Right ventricle myocardium inferior (tissue), 1 donor: ENCODE measurements at regions not wholly inside any gene's neighbourhood (a gene's known extent, or its start where the extent isn't known, plus 50 kb on each side); places are given as distances from the start of the nearest gene placed in this dataset.
A peak's percentile ranks its signal among the peaks of the same experiment; 100 is the strongest.

Experiments used
- ATAC-seq: fragments of 200-7000 bp; cut with Tn5 transposase; one replicate; pipeline ENCODE4 v1.9.1; 2020; ENCODE audit warnings: mild to moderate bottlenecking, moderate library complexity
- DNase-seq: peaks from one replicate; pipeline ENCODE4 v3.0.0; 2021; ENCODE audit errors: missing footprints
- intact Hi-C: fragments of 100-400 bp; cut with DNase I; formaldehyde crosslinking; loops from one replicate; pipeline ENCODE4 v1.11.0; 2022
- donor health status: DM: no; HTN: yes; CAD: no; lungs with severe emphysema.

- DNase-seq (no peak), ATAC-seq (no peak)
- intact Hi-C loops: no loop called here
Observed at GRCh38 chr1:90452491-90452890, 264.6 kb downstream of the BARHL2 start.

DNA sequence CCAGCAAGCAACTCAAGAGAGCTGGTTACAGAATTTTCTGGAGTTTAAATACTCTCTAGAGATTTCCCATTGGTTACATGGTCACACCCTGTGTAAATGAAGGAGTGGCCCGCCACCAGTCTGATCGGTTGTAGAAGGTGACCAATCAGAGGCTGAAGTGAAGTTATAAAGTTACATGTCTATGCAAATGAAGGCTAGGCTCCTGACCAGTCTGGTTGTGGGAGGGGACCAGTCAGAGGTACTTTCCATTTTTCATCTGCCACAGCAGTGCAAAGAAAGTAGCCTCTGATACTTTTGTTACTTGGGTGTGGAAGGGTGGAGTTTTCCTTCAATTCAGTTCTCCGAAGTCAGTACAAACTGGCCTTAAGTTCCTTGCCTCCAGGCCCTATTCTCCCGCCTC is 273.7 kb downstream of the BARHL2 start:
- ATAC-seq (no peak), DNase-seq (peak; percentile 44)
- intact Hi-C loops: no loop called here

DNA sequence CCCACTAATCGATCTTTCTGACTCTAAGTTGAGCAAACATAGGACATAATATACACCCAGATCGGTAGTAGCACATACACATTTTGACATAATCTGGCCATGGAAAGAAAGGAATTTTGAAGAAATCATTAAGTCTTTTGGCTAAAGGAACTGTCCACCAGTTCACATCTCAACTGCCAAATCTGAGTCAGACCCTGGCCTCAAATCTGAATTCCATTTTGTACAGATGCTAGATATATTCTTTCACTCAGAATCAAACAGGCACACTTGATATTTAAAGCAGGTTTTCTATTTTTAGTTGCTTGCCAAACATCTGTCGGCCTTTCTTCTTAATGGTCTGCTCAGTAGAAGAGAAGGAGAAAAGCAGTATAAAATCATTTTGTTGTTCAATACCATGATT is 281.8 kb downstream of the BARHL2 start:
- intact Hi-C loops: no loop called here

DNA sequence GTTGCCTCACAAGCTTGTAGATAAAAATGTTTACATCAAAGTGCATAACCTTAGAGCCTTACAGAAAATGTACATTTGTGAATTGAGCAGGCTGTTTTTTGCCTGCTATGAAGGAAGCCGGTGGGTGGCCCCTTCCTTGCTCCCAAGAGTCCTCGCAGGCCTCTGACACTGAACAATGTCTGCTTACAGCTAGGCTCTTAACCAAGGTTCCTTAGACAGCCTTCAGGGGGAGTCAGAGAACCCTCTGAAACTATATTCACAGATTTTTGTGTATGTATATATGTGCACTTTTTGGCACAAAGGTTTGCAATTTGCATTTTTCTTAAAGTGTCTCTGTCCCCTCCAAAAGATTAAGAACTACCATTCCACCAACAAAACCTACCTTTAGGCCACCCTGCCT is 282.6 kb downstream of the BARHL2 start:
- DNase-seq (no peak), ATAC-seq (no peak)
- intact Hi-C loops: no loop called here

More for the DNA sequence above, 281.8 kb downstream of the BARHL2 start:
- ATAC-seq: no peak
- no peak for DNase-seq

GRCh38 chr1:90417126-90417525 is 300.0 kb downstream of the BARHL2 start:
- DNase-seq (no peak), ATAC-seq (no peak)
- intact Hi-C loops: no loop called here

GRCh38 chr1:90414201-90414600 is 302.9 kb downstream of the BARHL2 start:
- intact Hi-C loops: no loop called here
- ATAC-seq (no peak), DNase-seq (no peak)

GRCh38 chr1:90413519-90413918 is 303.6 kb downstream of the BARHL2 start:
- ATAC-seq (no peak), DNase-seq (no peak)
- intact Hi-C loops: no loop called here

DNA sequence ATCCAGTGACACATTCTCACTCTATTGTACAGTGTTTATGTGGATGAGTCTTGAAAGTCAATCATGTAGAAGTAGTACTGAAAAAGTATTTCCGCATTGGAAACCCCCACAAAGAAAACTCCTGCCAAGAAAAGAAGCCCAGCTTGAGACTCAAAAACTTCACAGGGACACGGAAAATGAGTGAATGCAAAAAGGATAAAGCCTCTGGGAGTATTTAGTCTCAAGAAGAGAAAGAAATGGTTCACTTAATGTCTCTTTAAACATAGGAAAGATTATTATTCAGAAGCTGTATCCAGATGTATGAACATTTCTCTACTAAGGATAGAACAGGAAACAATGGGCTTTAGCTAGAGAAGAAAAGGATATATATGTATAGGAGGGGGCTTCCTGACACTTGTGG is 304.5 kb downstream of the BARHL2 start:
- intact Hi-C loops: no loop called here
- DNase-seq (no peak), ATAC-seq (no peak)

DNA sequence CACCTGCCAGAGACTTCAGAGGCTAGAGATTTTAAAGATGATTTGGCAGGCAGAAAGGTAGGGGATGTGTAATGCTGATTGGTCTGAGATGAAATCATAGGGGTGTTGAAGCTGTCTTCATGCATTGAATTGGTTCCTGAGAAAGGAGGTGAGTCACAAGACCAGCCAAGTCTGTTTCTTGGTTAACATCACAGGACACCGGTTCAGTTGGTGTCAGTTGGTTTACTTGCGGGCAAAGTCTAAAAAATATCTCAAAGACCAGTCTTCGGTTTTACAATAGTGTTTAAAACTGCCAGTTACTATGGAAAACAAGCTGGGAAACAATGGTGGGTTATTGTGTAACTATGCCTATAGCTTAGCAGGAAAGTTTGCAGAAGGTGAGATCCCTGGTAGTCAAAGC is 305.9 kb downstream of the BARHL2 start:
- no peak for ATAC-seq
- intact Hi-C loops: no loop called here

GRCh38 chr1:90407737-90408136 is 309.4 kb downstream of the BARHL2 start:
- ATAC-seq (no peak), DNase-seq (no peak)
- intact Hi-C loops: no loop called here

More for the DNA sequence above, 305.9 kb downstream of the BARHL2 start:
- DNase-seq: no peak

- intact Hi-C loops: no loop called here
- DNase-seq: no peak
- no peak for ATAC-seq
Observed at GRCh38 chr1:90405726-90406125, 311.4 kb downstream of the BARHL2 start.

DNA sequence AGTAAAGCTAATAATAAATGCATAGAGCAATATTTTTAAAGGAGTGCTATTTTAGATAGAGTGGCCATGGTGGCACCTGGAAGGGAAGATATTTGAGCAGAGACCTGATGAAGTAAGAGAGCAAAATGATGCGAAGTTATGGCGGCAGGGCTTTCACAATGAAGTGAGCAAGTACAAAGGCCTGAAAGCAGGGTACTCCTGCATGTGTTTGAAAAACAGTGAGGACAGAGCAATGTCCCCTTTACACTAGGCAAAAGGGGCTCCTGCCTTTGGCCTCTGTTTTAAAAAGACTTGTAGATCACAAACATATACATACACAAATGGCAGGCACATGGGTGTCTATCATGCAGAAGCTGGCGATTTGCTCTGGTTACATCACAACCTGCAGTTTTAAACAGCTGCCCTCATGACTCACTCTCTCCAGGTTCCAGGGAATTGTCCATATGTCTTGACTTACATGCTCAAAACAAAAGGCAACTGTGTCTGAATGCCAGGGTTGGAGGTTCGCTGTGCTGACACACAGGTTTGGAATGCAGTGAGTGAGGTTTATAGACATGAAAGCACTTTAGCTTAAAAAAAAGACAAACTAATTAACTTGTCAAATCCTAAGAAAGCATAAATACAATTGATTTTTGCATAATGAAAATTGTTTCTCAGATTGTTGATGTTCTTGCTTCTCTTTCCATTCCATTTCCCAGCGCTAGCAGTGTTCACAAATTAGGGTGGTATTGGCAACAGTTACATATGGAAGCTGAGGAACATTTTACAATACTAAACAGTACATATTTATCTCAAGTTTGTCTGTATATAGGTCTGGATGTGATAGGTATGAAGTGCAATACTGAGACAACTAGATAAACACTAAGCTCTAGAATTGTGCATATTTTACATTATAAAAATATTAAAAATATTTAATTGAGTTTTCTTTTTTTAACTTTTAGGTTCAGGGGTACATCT is 313.9 kb downstream of the BARHL2 start:
- intact Hi-C loops: no loop called here
- no peak for DNase-seq
- no peak for ATAC-seq

GRCh38 chr1:90400131-90400530 is 317.0 kb downstream of the BARHL2 start:
- intact Hi-C loops: no loop called here
- DNase-seq (no peak), ATAC-seq (no peak)

GRCh38 chr1:90396917-90397316 is 320.2 kb downstream of the BARHL2 start:
- DNase-seq: no peak
- no peak for ATAC-seq

GRCh38 chr1:90394247-90394646 is 322.9 kb downstream of the BARHL2 start:
- intact Hi-C loops: no loop called here
- DNase-seq: no peak
- ATAC-seq: no peak

More at GRCh38 chr1:90396917-90397316, 320.2 kb downstream of the BARHL2 start:
- intact Hi-C loops: no loop called here

DNA sequence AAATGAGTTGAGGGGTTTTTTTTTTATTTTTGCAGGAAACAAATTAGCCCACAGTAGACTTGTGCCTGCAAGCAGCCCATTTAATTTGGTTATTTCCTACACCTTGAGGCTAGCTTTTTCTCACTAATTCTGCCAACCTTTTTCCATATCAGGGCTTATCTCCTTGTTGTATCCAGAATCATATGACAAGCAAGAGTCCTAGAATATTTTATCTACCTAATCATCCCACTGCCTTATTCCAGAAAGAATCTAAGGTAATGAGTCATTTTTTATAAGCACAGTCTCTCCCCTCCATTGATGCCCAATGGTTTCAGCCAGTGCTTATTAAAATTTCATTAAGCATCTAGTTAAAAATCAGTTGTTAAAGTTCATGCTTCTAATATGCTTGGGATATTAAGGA is 324.1 kb downstream of the BARHL2 start:
- intact Hi-C loops: no loop called here
- DNase-seq (no peak), ATAC-seq (no peak)

DNA sequence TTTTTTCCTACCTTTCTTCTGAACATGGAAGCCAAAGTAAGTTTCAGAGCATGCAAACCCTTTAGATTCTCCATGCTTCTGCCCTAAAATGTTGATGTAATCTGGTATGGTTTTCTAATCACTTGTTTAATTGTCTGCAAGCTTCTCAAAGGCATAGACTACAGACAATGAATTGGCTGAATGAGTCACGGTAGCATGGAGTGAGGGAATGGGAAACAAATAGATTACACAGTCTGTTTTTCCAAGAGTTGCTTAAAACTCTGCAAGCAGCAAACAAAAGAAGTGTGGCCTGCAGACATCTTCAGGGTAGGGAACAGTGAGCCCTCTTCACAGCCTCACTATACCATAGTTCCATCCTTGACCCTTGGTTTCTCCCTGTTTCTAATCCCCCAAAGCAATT is 326.0 kb downstream of the BARHL2 start:
- no peak for ATAC-seq
- DNase-seq: no peak
- intact Hi-C loops: no loop called here

GRCh38 chr1:90387805-90388204 is 329.3 kb downstream of the BARHL2 start:
- ATAC-seq (peak; percentile 70), DNase-seq (no peak)
- intact Hi-C loops: no loop called here

- no peak for DNase-seq
- peak; percentile 42 for ATAC-seq
- intact Hi-C loops: no loop called here
Observed at GRCh38 chr1:90386899-90387720, 330.0 kb downstream of the BARHL2 start.

DNA sequence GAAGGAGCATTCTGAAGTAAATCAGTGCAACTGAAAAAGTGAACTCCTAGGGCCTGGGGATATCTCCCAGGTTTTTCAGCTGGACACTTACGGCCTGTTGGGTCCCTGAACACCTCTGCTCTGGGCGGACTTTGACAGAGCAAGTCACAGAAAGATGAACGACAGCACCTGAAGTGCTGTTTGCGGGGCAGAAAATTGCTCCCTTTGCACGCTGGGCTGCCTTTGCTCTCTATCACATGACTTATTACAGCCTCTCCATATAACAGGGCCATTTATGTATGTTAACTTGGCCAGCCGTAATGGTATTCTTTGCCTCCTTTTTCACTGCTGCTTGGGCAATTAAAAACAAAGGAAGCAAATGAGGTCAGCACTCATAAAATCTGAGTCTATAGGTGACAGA is 332.9 kb downstream of the BARHL2 start:
- DNase-seq (no peak), ATAC-seq (no peak)
- intact Hi-C loops: no loop called here
